Activated CD4-positive, CD25-positive, alpha-beta regulatory T cell treated with anti-CD3 and anti-CD28 coated beads, Interleukin-2, amount 50 U/mL, for 16 hours (primary cell): ENCODE measurements at regions not wholly inside any gene's neighbourhood (a gene's known extent, or its start where the extent isn't known, plus 50 kb on each side); places are given as distances from the start of the nearest gene placed in this dataset.

Source experiments
- DNase-seq: peaks from one replicate; pipeline ENCODE4 v3.0.0-alpha.2; 2020; ENCODE audit warnings: low read depth, low spot score

GRCh38 chr12:127711108-127711507, 555.9 kb upstream of the TMEM132C start:
- no peak for DNase-seq

- DNase-seq, result no peak
Observed at GRCh38 chr12:127712561-127712960, 554.4 kb upstream of the TMEM132C start.

- no peak for DNase-seq
Observed at GRCh38 chr12:127716166-127716565, 550.8 kb upstream of the TMEM132C start.

GRCh38 chr12:127717278-127717677, 549.7 kb upstream of the TMEM132C start:
- no peak for DNase-seq

DNA sequence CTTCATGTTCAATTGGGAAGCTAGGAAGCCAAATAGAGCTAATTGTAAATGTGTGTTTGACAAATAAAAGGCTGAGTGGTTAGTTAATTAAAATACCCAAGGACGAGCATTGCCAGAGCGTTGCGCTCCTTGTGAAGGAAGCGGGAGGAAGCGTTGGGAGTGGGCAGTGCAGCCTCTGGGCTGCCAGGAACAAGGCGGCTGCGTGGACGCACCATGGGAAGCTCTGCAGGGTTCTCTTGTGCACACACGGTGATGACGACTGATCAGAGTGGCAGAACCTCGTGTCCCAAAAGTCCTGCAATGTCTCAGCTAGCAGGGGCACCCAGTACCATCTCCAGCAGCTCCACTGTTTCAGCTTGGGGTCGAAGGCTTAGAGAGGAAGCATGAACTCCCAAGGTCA, 546.6 kb upstream of the TMEM132C start:
- no peak for DNase-seq

DNA sequence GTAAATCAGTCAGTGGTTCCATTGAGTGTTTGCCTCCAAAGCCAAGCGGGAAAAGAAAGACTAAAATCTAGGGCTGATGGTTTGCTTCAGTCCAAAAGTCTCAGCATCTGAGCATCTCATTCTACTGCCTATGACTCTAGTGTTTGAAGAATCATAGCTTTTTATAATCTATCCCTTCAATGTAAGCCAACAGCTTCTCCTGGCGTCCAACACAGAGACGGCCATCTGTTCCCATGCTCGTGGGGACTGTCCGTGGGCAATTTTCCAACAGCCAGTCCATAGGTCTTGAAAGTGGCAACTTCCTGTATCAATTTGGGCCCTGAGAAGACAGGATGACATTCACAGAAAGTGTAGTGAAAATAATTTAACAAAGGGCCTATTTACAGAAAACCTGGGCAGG, 544.4 kb upstream of the TMEM132C start:
- DNase-seq, result no peak

DNA sequence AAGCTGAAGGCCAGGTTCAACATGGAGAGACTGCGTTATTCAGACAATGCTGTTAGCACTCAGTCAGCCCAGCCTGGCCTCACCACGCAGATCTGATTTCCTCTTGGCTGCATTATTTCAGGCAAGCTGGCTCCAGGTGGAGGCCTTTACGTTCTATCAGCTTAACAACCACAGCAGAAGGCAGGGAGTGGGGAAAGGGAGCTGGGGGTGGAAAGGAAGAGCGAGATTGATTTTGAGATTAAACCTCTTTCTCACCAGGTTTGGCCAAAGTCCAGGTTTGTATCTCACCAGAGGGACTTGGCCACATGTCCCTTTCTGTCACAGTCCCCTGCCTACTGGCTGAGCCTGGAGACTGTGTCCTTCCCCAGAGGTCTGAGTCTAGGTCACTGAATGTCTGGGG, 543.7 kb upstream of the TMEM132C start:
- no peak for DNase-seq

DNA sequence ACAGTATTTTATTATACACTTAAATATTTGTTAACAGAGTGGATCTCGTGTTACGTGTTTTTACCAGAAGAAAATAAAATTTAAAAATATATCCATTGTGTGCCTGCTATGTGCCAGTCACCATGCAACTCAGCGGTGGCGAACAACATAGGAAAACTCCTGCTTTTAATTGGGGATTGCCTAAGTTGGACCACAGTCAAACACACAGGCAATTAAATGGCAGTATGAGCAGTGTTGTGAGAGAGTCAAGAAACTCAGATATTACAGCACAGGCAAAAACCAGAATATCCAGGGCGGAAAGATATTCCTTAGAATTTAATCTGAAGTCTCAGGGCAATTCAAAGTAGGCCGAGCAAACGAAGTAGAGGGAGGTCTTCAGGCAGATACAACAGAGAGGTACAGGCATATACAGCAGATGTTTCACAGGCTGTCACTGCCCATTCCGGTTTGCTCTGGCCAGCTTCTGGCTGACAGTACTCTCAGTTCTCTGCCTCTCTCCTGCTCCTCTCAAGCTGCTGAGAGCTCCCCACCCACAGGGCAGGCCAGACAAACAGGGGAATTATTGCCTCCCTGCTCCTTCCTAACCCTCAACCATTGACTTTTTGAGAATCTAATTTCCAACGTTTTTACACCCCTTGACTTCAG, 540.2 kb upstream of the TMEM132C start:
- no peak for DNase-seq

GRCh38 chr12:127728285-127728684, 538.7 kb upstream of the TMEM132C start:
- no peak for DNase-seq

GRCh38 chr12:127728729-127729128, 538.2 kb upstream of the TMEM132C start:
- DNase-seq, result no peak

- no peak for DNase-seq
Observed at GRCh38 chr12:127729381-127729780, 537.6 kb upstream of the TMEM132C start.

DNA sequence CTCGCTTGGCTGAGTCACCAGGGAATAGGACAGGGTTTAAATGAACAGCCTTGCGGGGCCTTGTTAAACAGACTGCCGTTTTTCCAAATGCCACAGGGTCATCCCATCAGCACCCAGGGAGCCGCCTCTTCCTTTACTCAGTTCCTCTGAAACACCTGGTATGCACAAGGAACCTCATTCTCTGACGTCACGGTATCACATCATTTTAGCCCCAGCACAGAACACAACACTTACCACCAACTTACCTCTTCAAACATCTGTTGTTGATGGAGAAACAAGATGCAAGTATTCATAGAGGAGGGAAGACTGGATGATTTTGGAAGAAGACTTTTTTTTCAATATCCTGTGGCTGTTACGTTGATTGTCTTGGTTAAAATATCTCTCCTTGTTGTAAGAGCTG, 535.3 kb upstream of the TMEM132C start:
- DNase-seq, result no peak

- DNase-seq, result no peak
Observed at GRCh38 chr12:127742231-127742630, 524.7 kb upstream of the TMEM132C start.

DNA sequence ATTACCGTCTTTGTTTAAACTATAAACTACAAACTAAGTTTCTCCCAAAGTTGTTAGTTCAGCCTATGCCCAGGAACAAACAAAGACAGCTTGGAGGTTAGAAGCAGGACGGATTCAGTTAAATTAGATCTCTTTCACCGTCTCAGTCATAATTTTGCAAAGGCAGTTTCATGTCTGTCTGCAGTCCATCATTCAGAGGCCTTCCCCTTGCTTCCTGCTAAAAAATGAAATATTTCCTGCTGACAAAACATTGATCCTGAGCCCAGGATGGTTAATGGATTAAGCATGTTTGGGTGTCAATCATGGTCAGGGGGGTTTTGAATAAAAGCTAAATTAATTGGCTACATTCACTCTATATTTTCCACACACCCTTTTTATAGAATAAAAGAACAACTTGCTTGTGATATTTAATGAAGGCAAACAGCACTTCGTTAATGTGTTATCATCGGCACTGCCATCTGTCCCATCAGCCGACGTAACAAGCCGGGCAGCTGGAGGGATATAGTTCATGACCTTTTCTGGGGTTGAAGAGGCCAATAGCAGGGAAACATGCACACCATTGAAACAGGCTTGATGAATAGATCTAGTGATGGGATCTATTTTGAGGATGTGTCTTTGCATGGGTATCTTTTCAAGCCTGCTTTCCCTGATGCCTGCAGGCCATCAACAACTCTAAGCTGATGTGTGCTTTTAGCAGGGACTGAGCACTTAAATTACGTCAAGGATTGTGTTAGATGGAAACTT, 521.3 kb upstream of the TMEM132C start:
- no peak for DNase-seq

- no peak for DNase-seq
Observed at GRCh38 chr12:127749416-127749815, 517.6 kb upstream of the TMEM132C start.

GRCh38 chr12:127750076-127750840, 516.7 kb upstream of the TMEM132C start:
- DNase-seq, result no peak

GRCh38 chr12:127752802-127753201, 514.2 kb upstream of the TMEM132C start:
- no peak for DNase-seq

DNA sequence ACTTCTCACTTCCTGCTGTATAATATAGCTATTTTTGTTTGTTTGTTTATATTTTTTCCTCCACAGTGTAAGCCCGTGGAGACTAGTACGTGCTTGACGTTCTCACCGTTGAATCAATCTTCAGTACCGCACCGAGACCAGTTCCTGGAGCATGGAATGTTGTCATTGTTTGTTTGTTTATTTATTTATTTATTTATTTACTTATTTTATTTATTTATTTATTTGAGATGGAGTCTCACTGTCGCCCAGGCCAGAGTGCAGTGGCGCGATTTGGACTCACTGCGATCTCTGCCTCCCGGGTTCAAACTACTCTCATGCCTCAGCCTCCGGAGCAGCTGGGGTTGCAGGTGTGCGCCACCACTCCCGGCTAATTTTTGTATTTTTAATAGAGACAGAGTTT, 506.6 kb upstream of the TMEM132C start:
- no peak for DNase-seq

DNA sequence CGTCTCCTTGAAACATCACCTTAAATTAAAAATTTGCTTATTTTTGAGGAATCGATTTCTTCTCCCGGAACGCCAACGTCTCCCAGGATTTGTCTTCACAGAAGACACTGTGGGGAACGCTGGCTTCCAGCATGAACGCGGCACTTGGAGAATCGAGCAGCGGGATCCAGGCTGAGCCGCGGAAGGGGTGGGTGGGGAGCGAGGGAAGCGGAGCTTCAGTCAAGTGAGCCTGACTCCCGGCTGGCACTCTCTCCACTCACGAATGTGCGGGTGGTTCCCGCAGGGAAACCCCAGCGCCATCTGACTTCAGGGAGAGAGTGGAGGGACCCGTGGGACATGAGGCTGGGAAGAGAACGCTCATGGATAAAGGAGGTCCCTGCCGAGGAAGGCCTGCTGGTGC, 506.0 kb upstream of the TMEM132C start:
- DNase-seq, result no peak

- DNase-seq, result no peak
Observed at GRCh38 chr12:127761880-127762279, 505.1 kb upstream of the TMEM132C start.

GRCh38 chr12:127767656-127768055, 499.3 kb upstream of the TMEM132C start:
- DNase-seq, result no peak

- DNase-seq, result no peak
Observed at GRCh38 chr12:127770118-127770517, 496.9 kb upstream of the TMEM132C start.

DNA sequence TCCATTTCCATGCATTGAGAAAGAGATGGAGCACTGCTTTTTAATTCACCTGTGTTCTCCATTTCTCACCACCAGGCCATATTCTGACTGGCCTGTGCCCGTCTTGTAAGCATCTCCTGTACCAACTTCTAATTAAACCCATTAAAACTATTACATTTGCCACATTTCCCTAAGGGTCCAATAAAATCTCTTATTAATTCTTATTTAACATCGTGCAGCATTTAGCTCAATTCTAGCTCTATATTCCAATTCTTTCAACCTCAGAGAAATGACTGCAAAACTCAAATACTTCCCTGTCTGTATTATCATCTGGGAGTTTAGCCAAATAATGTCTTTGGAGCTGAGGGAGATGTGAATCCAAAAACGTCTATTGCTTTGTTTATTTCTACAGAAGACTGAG, 495.4 kb upstream of the TMEM132C start:
- no peak for DNase-seq
